GM12878 (cell line): ENCODE measurements at regions not wholly inside any gene's neighbourhood (a gene's known extent, or its start where the extent isn't known, plus 50 kb on each side); places are given as distances from the start of the nearest gene placed in this dataset.
A peak's percentile ranks its signal among the peaks of the same experiment; 100 is the strongest.

Source experiments
- BHLHE40 ChIP-seq, 2 experiments: fragments of 450-650 bp in 1 of 2; IDR thresholded peaks; 2 replicates each; pipeline ENCODE4 v1.6.1; 2011 to 2017; ENCODE audit warnings: low read depth in 2 of 2, borderline replicate concordance in 1 of 2, improper control_type of control experiment in 1 of 2, low read length in 1 of 2, mild to moderate bottlenecking in 1 of 2
- CBX3 ChIP-seq: fragments of 200-600 bp; sonication (generic); IDR thresholded peaks from 2 replicates; pipeline ENCODE4 v1.6.1; 2016; ENCODE audit warnings: low read depth, borderline replicate concordance
- CHD2 ChIP-seq: IDR thresholded peaks from 2 replicates; pipeline ENCODE4 v1.6.1; 2011; ENCODE audit warnings: low read depth, low read length, improper control_type of control experiment, borderline replicate concordance
- CREB1 ChIP-seq: IDR thresholded peaks from 2 replicates; pipeline ENCODE4 v1.6.1; 2012; ENCODE audit warnings: low read depth, mild to moderate bottlenecking, inconsistent platforms
- EED ChIP-seq: sonication (generic); IDR thresholded peaks from 2 replicates; pipeline ENCODE4 v1.6.1; 2016; ENCODE audit warnings: antibody characterized with exemption, low read depth
- GATAD2B ChIP-seq: fragments of 450-650 bp; conservative IDR thresholded peaks from 2 replicates; pipeline ENCODE4 v1.6.1; 2017; ENCODE audit warnings: low read depth, mild to moderate bottlenecking, moderate library complexity
- IKZF1 ChIP-seq: fragments of 450-650 bp; conservative IDR thresholded peaks from 2 replicates; pipeline ENCODE4 v1.6.1; 2017; ENCODE audit warnings: antibody characterized with exemption, mild to moderate bottlenecking
- IRF4 ChIP-seq: IDR thresholded peaks from 2 replicates; pipeline ENCODE4 v1.6.1; 2011; ENCODE audit warnings: low read depth, low read length
- JUNB ChIP-seq: IDR thresholded peaks from 2 replicates; pipeline ENCODE4 v1.6.1; 2016; ENCODE audit warnings: antibody characterized with exemption, mild to moderate bottlenecking
- NBN ChIP-seq: fragments of 450-650 bp; IDR thresholded peaks from 2 replicates; pipeline ENCODE4 v1.6.1; 2016
- NRF1 ChIP-seq: conservative IDR thresholded peaks from 2 replicates; pipeline ENCODE4 v1.6.1; 2011; ENCODE audit warnings: mild to moderate bottlenecking, low read depth, low read length, improper control_type of control experiment
- PML ChIP-seq: IDR thresholded peaks from 2 replicates; pipeline ENCODE4 v1.6.1; 2012; ENCODE audit warnings: low read length, inconsistent platforms
- POLR2AphosphoS5 ChIP-seq: IDR thresholded peaks from 2 replicates; pipeline ENCODE4 v1.6.1; 2011; ENCODE audit warnings: mild to moderate bottlenecking, low read length, inconsistent platforms
- POU2F2 ChIP-seq: IDR thresholded peaks from 3 replicates; pipeline ENCODE4 v1.6.1; 2011; ENCODE audit warnings: low read depth, mild to moderate bottlenecking, low read length, borderline replicate concordance
- RAD51 ChIP-seq: fragments of 450-650 bp; IDR thresholded peaks from 2 replicates; pipeline ENCODE4 v1.6.1; 2016; ENCODE audit warnings: moderate library complexity, mild to moderate bottlenecking, inconsistent platforms
- RCOR1 ChIP-seq: conservative IDR thresholded peaks from 2 replicates; pipeline ENCODE4 v1.6.1; 2012; ENCODE audit warnings: low read depth, low read length, improper control_type of control experiment
- RFX5 ChIP-seq: IDR thresholded peaks from 2 replicates; pipeline ENCODE4 v1.6.1; 2011; ENCODE audit warnings: low read depth, low read length, improper control_type of control experiment
- SMAD5 ChIP-seq: IDR thresholded peaks from 2 replicates; pipeline ENCODE4 v1.6.1; 2016; ENCODE audit warnings: antibody characterized with exemption, low read depth
- TCF3 ChIP-seq: IDR thresholded peaks from 2 replicates; pipeline ENCODE4 v1.6.1; 2012; ENCODE audit warnings: low read depth, mild to moderate bottlenecking, low read length, borderline replicate concordance; ENCODE audit not compliant: insufficient read depth
- ZNF622 ChIP-seq: fragments of 450-650 bp; IDR thresholded peaks from 2 replicates; pipeline ENCODE4 v1.6.1; 2017; ENCODE audit warnings: mild to moderate bottlenecking, inconsistent platforms
- TF ChIP-seq, protein P1 (sequence below): IDR thresholded peaks from 2 replicates; pipeline ENCODE4 v1.6.1; 2012; ENCODE audit warnings: mild to moderate bottlenecking, low read depth, low read length
- TF ChIP-seq, protein P2 (sequence below): fragments of 450-650 bp; IDR thresholded peaks from 2 replicates; pipeline ENCODE4 v1.6.1; 2014; ENCODE audit warnings: mild to moderate bottlenecking
- TF ChIP-seq, protein P3 (sequence below): fragments of 150-350 bp; IDR thresholded peaks from 2 replicates; pipeline ENCODE4 v1.6.1; 2014; ENCODE audit warnings: mild to moderate bottlenecking, low read depth, low read length
- TF ChIP-seq, protein P4 (sequence below): fragments of 450-650 bp; formaldehyde crosslinking; IDR thresholded peaks from 2 replicates; pipeline ENCODE4 v1.4.0; 2020; ENCODE audit warnings: mild to moderate bottlenecking, moderate library complexity

DNA sequence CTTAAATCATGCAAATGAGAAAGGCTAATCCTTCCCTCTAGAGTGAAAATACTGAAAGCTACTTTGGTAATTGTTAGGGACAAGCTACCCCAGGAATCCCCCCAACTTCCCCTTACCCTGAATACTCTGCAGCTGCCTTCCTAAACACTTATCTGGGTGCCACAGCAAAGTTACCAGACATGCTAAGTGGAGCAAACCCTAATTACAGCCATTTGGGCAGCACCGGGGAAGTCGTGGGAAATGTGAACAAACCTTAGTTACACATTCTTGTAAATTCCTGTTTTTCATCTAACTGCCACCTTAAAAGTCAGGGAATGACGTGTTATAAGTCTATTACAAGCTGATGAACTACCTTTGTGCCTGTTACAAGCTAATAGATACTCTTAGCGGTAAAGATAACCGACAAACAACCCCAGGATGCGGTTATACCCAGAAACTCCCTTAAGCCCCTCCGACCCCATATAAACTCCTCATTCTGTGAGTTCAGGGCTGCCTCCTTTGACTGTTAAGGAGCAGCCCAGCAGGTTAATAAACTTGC is 66.0 kb upstream of the PLAC8 start (continued):
- TF ChIP-seq, protein P1, sequence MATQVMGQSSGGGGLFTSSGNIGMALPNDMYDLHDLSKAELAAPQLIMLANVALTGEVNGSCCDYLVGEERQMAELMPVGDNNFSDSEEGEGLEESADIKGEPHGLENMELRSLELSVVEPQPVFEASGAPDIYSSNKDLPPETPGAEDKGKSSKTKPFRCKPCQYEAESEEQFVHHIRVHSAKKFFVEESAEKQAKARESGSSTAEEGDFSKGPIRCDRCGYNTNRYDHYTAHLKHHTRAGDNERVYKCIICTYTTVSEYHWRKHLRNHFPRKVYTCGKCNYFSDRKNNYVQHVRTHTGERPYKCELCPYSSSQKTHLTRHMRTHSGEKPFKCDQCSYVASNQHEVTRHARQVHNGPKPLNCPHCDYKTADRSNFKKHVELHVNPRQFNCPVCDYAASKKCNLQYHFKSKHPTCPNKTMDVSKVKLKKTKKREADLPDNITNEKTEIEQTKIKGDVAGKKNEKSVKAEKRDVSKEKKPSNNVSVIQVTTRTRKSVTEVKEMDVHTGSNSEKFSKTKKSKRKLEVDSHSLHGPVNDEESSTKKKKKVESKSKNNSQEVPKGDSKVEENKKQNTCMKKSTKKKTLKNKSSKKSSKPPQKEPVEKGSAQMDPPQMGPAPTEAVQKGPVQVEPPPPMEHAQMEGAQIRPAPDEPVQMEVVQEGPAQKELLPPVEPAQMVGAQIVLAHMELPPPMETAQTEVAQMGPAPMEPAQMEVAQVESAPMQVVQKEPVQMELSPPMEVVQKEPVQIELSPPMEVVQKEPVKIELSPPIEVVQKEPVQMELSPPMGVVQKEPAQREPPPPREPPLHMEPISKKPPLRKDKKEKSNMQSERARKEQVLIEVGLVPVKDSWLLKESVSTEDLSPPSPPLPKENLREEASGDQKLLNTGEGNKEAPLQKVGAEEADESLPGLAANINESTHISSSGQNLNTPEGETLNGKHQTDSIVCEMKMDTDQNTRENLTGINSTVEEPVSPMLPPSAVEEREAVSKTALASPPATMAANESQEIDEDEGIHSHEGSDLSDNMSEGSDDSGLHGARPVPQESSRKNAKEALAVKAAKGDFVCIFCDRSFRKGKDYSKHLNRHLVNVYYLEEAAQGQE, result no peak
- TF ChIP-seq EED (peak; percentile 83), RAD51 (no peak), CHD2 (0 out of 2 replicates have a peak, but pooled peaks have one; percentile 24), RCOR1 (no peak), TCF3 (no peak), POLR2AphosphoS5 (no peak; the same call in 1 of the 2 replicates), GATAD2B (peak; percentile 59; the same call in 1 of the 2 replicates), IRF4 (no peak), CBX3 (no peak), NBN (peak; percentile 31; the same call in 1 of the 2 replicates), CREB1 (peak; percentile 18; the same call in 1 of the 2 replicates), BHLHE40 (IDR thresholded peaks at IDR 0.05; ENCODE audit: borderline replicate concordance in 1 of 2, low read depth in 2 of 2, low read length in 1 of 2) (no peak), SMAD5 (no peak), RFX5 (no peak), JUNB (no peak), ZNF622 (no peak), PML (no peak), POU2F2 (no peak; the same call in 2 of the 3 replicates), NRF1 (no peak), IKZF1 (peak; percentile 87)
- TF ChIP-seq, protein P2, sequence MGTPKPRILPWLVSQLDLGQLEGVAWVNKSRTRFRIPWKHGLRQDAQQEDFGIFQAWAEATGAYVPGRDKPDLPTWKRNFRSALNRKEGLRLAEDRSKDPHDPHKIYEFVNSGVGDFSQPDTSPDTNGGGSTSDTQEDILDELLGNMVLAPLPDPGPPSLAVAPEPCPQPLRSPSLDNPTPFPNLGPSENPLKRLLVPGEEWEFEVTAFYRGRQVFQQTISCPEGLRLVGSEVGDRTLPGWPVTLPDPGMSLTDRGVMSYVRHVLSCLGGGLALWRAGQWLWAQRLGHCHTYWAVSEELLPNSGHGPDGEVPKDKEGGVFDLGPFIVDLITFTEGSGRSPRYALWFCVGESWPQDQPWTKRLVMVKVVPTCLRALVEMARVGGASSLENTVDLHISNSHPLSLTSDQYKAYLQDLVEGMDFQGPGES, result no peak
- TF ChIP-seq, protein P3, sequence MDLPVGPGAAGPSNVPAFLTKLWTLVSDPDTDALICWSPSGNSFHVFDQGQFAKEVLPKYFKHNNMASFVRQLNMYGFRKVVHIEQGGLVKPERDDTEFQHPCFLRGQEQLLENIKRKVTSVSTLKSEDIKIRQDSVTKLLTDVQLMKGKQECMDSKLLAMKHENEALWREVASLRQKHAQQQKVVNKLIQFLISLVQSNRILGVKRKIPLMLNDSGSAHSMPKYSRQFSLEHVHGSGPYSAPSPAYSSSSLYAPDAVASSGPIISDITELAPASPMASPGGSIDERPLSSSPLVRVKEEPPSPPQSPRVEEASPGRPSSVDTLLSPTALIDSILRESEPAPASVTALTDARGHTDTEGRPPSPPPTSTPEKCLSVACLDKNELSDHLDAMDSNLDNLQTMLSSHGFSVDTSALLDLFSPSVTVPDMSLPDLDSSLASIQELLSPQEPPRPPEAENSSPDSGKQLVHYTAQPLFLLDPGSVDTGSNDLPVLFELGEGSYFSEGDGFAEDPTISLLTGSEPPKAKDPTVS, result no peak
- TF ChIP-seq, protein P4, sequence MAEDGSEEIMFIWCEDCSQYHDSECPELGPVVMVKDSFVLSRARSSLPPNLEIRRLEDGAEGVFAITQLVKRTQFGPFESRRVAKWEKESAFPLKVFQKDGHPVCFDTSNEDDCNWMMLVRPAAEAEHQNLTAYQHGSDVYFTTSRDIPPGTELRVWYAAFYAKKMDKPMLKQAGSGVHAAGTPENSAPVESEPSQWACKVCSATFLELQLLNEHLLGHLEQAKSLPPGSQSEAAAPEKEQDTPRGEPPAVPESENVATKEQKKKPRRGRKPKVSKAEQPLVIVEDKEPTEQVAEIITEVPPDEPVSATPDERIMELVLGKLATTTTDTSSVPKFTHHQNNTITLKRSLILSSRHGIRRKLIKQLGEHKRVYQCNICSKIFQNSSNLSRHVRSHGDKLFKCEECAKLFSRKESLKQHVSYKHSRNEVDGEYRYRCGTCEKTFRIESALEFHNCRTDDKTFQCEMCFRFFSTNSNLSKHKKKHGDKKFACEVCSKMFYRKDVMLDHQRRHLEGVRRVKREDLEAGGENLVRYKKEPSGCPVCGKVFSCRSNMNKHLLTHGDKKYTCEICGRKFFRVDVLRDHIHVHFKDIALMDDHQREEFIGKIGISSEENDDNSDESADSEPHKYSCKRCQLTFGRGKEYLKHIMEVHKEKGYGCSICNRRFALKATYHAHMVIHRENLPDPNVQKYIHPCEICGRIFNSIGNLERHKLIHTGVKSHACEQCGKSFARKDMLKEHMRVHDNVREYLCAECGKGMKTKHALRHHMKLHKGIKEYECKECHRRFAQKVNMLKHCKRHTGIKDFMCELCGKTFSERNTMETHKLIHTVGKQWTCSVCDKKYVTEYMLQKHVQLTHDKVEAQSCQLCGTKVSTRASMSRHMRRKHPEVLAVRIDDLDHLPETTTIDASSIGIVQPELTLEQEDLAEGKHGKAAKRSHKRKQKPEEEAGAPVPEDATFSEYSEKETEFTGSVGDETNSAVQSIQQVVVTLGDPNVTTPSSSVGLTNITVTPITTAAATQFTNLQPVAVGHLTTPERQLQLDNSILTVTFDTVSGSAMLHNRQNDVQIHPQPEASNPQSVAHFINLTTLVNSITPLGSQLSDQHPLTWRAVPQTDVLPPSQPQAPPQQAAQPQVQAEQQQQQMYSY (CRISPR knock-in tag), result no peak
